NT2/D1 (cell line): ENCODE measurements at regions not wholly inside any gene's neighbourhood (a gene's known extent, or its start where the extent isn't known, plus 50 kb on each side); places are given as distances from the start of the nearest gene placed in this dataset.
"Not testable (repeated sequence)": the region's sequence is repeated elsewhere in the genome, so short reads cannot be mapped to it uniquely, and the experiment has no call there.

Experiments
- DNase-seq: peaks from one replicate; pipeline ENCODE4 v3.0.0-alpha.2; 2011; ENCODE audit warnings: low read depth, low spot score
- H3K27me3 ChIP-seq: 2 replicates; pipeline ENCODE4 v1.6.0; 2011; ENCODE audit warnings: mild to moderate bottlenecking; ENCODE audit not compliant: insufficient read length, insufficient read depth
- H3K36me3 ChIP-seq: 2 replicates; pipeline ENCODE4 v1.6.1; 2011; ENCODE audit warnings: mild to moderate bottlenecking, low read length, mixed read lengths; ENCODE audit not compliant: insufficient read depth, insufficient read length
- H3K4me1 ChIP-seq: 2 replicates; pipeline ENCODE4 v1.5.1; 2011; ENCODE audit not compliant: insufficient read depth, insufficient read length
- H3K4me3 ChIP-seq: 2 replicates; pipeline ENCODE4 v1.5.1; 2011; ENCODE audit warnings: low read depth; ENCODE audit not compliant: insufficient read length
- H3K9ac ChIP-seq: 2 replicates; pipeline ENCODE4 v1.6.0; 2011; ENCODE audit warnings: low read depth; ENCODE audit not compliant: insufficient read length
- H3K9me3 ChIP-seq: 2 replicates; pipeline ENCODE4 v1.5.1; 2011; ENCODE audit warnings: mild to moderate bottlenecking, low read length; ENCODE audit not compliant: insufficient read depth
- SUZ12 ChIP-seq: IDR thresholded peaks from 2 replicates; pipeline ENCODE4 v1.6.1; 2011; ENCODE audit not compliant: insufficient read length, insufficient read depth; ENCODE audit errors: extremely low read depth
- YY1 ChIP-seq: IDR thresholded peaks from 2 replicates; pipeline ENCODE4 v1.6.1; 2011; ENCODE audit not compliant: insufficient read length, insufficient read depth
- ZNF274 ChIP-seq: IDR thresholded peaks from 2 replicates; pipeline ENCODE4 v1.6.1; 2011; ENCODE audit warnings: mild to moderate bottlenecking, low read depth, low read length

DNA sequence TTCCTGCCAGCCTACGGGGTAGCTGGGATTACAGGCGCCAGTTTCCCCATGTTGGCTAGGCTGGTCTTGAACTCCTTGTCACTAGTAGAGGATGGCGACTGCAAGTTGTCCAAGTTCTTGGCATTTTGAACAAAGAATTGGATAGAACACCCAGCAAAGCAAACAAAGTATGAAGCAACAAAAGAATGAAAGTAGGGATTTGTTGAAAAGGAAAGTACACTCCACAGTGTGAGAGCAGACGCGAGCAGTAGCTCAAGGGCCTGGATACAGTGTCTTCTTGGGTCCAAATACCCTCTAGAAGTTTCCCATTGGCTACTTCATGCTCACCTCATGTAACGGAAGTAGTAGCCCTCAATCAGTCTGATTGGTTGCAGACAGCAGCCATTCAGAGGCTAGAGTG is 152.2 kb downstream of the CCER1 start:
- Histone ChIP-seq H3K4me1 (no peaks in the 10 kb centered on the region), H3K9me3 (no peaks in the 10 kb centered on the region), H3K27me3 (no peaks in the 10 kb centered on the region), H3K9ac (no peak overlapping the region), H3K4me3 (no peak overlapping the region), H3K36me3 (no peaks in the 10 kb centered on the region)
- TF ChIP-seq ZNF274 (no peak), YY1 (no peak), SUZ12 (no peak)
- no peak for DNase-seq

DNA sequence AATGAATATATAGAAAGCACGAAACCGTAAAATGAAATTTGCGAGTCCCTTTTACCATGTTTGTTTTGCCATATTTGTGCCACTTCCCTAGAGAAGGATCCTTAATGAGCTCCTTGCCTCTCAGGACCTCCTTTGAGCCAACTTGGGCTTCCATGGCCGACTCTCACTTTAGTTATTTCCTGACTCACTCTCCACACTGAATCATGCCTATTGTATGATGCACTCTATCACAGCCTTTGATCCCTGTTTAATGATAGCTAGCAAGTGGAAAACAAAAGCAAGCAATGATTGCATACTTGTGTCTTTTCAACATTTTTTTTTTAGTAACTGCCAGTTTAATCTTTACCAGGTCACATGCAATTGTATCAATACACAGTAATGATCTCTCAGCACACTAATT is 153.2 kb downstream of the CCER1 start:
- TF ChIP-seq SUZ12 (no peak), ZNF274 (no peak), YY1 (no peak)
- no peak for DNase-seq
- H3K36me3 ChIP-seq, result no peaks in the 10 kb centered on the region
- no peak overlapping the region for H3K9ac ChIP-seq
- no peaks in the 10 kb centered on the region for H3K4me1 ChIP-seq
- H3K27me3 ChIP-seq, result no peaks in the 10 kb centered on the region
- H3K9me3 ChIP-seq, result no peaks in the 10 kb centered on the region
- no peak overlapping the region for H3K4me3 ChIP-seq

DNA sequence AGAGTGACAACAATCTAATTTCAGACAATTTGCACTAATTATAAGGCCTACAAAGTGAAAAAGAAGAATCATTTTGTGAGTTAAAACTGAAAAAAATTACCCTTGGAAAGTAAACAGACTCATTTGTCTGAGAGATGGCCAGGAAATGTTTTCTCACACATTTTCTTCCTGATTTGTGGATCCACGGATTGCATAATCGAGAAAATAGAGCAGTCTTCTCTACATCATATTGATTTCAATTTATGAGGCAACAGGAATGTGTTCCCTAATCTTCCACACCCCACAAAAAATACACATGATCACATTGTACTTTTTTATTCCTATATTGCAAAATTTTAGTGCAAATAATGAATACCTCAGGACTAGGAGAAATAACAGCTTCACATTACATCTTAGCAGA is 160.8 kb downstream of the CCER1 start:
- TF ChIP-seq ZNF274 (no peak), YY1 (no peak), SUZ12 (no peak)
- DNase-seq, result no peak
- no peak overlapping the region for H3K9ac ChIP-seq

DNA sequence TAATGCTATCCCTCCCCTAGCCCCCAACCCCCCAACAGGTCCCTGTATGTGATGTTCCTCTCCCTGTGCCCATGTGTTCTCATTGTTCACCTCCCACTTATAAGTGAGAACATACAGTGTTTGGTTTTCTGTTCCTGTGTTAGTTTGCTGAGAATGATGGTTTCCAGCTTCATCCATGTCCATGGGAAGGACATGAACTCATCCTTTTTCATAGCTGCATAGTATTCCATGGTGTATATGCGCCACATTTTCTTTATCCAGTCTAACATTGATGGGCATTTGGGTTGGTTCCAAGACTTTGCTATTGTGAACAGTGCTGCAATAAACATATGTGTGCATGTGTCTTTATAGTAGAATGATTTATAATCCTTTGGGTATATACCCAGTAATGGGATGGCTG is 162.3 kb downstream of the CCER1 start:
- not testable (repeated sequence) for H3K4me1 ChIP-seq, H3K4me3 ChIP-seq, H3K36me3 ChIP-seq, H3K27me3 ChIP-seq, DNase-seq, H3K9me3 ChIP-seq, H3K9ac ChIP-seq

More for the DNA sequence above, 160.8 kb downstream of the CCER1 start:
- Histone ChIP-seq H3K4me3 (no peak overlapping the region), H3K36me3 (no peaks in the 10 kb centered on the region), H3K27me3 (no peaks in the 10 kb centered on the region), H3K9me3 (no peaks in the 10 kb centered on the region), H3K4me1 (no peaks in the 10 kb centered on the region)

DNA sequence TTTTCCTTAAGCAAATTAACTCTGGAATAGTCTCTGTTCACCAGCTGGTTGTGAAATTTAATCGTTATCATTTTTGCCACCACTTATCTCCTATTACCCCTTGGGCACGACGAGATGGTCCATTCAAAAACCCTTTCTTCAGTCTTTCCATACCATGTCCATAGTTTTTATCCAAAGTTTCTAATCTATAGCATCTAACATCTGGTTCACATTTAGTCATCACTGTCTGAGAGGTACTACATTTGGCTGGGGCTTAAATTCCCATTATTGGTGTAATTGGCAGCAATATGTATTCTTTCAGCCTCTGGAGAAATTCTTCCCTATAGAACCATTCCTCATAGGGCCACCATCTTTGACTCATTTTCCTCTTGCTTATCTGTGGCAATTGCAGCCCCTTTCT is 163.5 kb downstream of the CCER1 start:
- Histone ChIP-seq H3K4me3 (no peak overlapping the region), H3K9ac (no peak overlapping the region), H3K9me3 (no peaks in the 10 kb centered on the region), H3K27me3 (no peaks in the 10 kb centered on the region), H3K4me1 (no peaks in the 10 kb centered on the region), H3K36me3 (no peaks in the 10 kb centered on the region)
- DNase-seq, result no peak
- TF ChIP-seq SUZ12, result no peak

DNA sequence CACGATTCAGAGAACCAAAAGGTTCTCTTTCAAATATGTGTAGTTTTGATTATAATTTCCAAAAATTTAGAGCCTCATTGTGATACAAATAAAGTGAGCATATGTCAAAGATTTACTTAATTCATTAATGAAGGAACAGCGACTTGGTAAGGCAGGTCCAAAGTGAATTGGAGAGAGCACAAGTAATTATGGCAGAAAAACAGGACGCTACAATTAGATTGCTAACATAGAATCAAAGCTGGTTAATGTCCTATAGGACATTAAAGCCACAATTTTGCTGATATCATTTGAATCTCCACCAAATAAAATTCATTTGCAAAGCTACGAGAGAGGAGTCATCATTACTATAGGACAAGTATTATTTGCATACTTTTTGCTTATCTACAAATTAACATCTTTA is 164.2 kb downstream of the CCER1 start:
- Histone ChIP-seq H3K9ac (no peak overlapping the region), H3K4me3 (no peak overlapping the region), H3K4me1 (no peaks in the 10 kb centered on the region), H3K27me3 (no peaks in the 10 kb centered on the region), H3K36me3 (no peaks in the 10 kb centered on the region), H3K9me3 (no peaks in the 10 kb centered on the region)
- no peak for DNase-seq
- no peak for TF ChIP-seq SUZ12
- TF ChIP-seq YY1, result no peak
- TF ChIP-seq ZNF274, result no peak

DNA sequence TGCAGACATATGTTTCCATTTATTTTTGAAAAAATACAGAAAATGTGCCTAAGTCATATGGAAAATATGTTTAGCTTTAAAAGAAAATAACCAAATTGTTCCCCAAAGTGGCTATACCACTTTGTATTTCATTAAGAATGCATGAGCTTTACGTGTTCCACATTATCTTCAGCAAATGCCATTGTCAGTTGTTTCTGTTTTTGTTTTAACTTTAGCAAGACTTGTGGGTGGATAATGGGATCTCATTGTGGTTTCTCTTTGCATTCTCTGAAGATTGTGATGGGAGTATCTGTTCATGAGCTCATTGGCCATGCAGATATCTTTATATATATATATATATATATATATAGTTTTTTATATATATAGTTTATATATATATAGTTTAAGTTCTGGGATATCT is 181.5 kb downstream of the CCER1 start:
- Histone ChIP-seq H3K9me3 (no peaks in the 10 kb centered on the region), H3K4me3 (no peak overlapping the region), H3K27me3 (no peaks in the 10 kb centered on the region), H3K4me1 (no peaks in the 10 kb centered on the region), H3K9ac (no peak overlapping the region), H3K36me3 (no peaks in the 10 kb centered on the region)
- TF ChIP-seq YY1, result no peak
- no peak for DNase-seq

DNA sequence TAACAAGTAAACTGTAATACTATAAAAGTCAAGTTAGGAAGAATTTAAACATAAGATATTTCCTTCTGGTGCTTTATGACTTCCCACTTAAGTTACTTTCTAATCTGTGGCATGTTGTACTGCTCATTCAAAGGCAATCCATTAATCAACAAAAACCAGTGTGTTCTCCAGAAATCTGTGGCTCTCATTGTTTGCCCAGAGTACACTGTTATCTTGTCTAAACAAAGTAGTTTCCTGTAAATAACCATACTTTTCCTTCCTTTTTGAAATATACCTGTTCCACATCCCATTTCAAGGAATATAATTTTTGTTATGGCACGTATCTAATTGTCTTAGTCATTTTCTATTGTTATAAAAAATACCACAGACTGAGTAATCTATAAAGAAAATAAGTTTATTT is 184.1 kb downstream of the CCER1 start:
- DNase-seq, result no peak
- Histone ChIP-seq H3K4me1 (no peaks in the 10 kb centered on the region), H3K4me3 (no peak overlapping the region), H3K9ac (no peak overlapping the region), H3K9me3 (no peaks in the 10 kb centered on the region), H3K36me3 (no peaks in the 10 kb centered on the region), H3K27me3 (no peaks in the 10 kb centered on the region)
- no peak for TF ChIP-seq SUZ12
- TF ChIP-seq ZNF274, result no peak
- no peak for TF ChIP-seq YY1
